ENCODE measurements at regions not wholly inside any gene's neighbourhood (a gene's known extent, or its start where the extent isn't known, plus 50 kb on each side); places are given as distances from the start of the nearest gene placed in this dataset.

- TF ChIP-seq ZBTB34 (CRISPR knock-in tag; IDR thresholded peaks at IDR 0.05) (no peak), SRF (IDR thresholded peaks at IDR 0.05; ENCODE audit: low read depth, low read length) (no peak), CHD2 (IDR thresholded peaks at IDR 0.05; ENCODE audit: low read depth, low read length) (no peak), POLR2A (IDR thresholded peaks at IDR 0.05; ENCODE audit: insufficient read depth in 1 of 2, low read depth in 2 of 2, low read length in 2 of 2) (no peak), ATF2 (CRISPR knock-in tag; IDR thresholded peaks at IDR 0.05) (no peak), MXD1 (CRISPR knock-in tag; IDR thresholded peaks at IDR 0.05) (no peak), CCAR2 (optimal IDR thresholded peaks at IDR 0.05; ENCODE audit: low read depth, low read length) (no peak), ZNF549 (CRISPR knock-in tag; IDR thresholded peaks at IDR 0.05) (no peak), TBP (CRISPR knock-in tag; IDR thresholded peaks at IDR 0.05) (no peak), ZNF816 (CRISPR knock-in tag; IDR thresholded peaks at IDR 0.05; ENCODE audit: borderline replicate concordance) (no peak), RNF2 (conservative IDR thresholded peaks at IDR 0.05; ENCODE audit: low read depth) (no peak), TCF7 (IDR thresholded peaks at IDR 0.05; ENCODE audit: low read depth) (no peak), KDM3A (CRISPR knock-in tag; IDR thresholded peaks at IDR 0.05; ENCODE audit: low read depth) (no peak)
- TF ChIP-seq, protein P1, sequence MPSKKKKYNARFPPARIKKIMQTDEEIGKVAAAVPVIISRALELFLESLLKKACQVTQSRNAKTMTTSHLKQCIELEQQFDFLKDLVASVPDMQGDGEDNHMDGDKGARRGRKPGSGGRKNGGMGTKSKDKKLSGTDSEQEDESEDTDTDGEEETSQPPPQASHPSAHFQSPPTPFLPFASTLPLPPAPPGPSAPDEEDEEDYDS (CRISPR knock-in tag; IDR thresholded peaks at IDR 0.05) = no peak
Observed at GRCh38 chr20:22386306-22386623, 198.1 kb downstream of the FOXA2 start.

Data from HepG2 (cell line).